Umbilical cord (tissue), 1 donor: ENCODE measurements at regions not wholly inside any gene's neighbourhood (a gene's known extent, or its start where the extent isn't known, plus 50 kb on each side); places are given as distances from the start of the nearest gene placed in this dataset.
"Not testable (repeated sequence)": the region's sequence is repeated elsewhere in the genome, so short reads cannot be mapped to it uniquely, and the experiment has no call there.

Source experiments
- DNase-seq: peaks from one replicate; pipeline ENCODE4 v3.0.0-alpha.2; 2015; ENCODE audit warnings: low spot score

- no peak for DNase-seq
Observed at GRCh38 chr5:174483411-174483810, 241.0 kb upstream of the MSX2 start.

- DNase-seq = no peak
Observed at GRCh38 chr5:174489215-174489614, 235.2 kb upstream of the MSX2 start.

- no peak for DNase-seq
Observed at GRCh38 chr5:174489920-174490597, 234.3 kb upstream of the MSX2 start.

DNA sequence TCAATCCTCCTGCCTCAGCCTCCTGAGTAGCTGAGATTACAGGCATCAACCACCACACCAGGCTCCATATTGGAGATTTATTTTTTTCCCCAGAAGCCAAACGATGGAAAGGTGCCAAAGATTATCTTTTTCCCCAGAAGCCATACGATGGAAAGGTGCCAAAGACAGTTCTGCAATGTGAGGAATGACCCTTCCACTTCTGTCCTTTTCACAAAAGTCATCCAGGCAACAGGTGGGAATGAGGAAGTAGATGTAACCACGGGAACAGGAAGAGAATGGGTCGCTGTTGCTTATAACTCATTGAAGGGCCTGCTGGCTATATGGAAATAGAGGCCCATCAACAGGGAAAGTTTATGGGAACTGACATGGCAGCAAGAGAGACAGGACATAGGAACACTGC is 233.7 kb upstream of the MSX2 start:
- no peak for DNase-seq

DNA sequence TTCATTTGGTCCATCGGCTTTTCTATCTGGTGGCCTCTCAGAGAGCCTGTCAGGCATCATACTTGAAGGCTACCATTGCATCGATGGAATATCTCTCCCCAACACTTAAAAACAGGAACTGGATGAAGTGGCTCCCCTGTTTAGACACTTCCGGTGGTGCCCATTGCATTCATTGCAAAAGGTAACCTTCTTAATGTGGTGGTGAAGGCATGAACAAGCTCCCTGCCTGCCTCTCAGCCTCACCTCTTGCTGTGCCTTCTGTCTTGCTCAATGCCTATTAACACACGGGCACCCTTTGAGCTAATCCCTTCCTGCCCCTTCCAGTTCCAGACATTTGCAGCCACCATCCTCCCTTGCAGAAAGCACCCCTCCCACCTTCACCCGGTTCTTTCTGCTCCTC is 233.1 kb upstream of the MSX2 start:
- DNase-seq = no peak

DNA sequence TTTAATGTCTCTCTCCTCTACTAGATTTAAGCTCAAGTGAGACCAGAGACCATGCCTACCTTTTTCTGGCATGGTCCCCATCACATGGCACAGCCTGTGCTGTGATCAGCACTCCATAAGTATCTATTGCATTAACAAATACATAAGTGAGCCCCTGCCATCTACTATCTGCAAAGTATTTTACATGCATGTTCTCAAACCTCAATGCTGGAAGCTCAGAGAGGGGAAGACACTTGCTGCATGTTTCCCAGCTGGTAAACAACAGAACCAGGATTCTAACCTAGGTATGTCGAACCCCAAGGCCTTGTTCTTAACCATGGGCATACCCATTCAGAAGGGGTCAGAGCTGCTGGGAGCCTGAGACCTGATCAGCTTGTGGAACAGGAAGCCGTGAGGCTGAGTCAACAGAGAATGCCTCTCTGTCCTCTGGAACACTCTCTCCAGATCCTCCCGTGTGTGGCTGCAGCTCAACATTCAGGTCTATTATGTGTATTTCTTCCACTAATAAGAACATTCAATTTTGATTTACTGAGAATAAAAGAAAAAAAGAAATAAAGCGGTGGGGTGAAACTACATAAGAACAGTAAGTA is 232.5 kb upstream of the MSX2 start:
- DNase-seq = no peak

DNA sequence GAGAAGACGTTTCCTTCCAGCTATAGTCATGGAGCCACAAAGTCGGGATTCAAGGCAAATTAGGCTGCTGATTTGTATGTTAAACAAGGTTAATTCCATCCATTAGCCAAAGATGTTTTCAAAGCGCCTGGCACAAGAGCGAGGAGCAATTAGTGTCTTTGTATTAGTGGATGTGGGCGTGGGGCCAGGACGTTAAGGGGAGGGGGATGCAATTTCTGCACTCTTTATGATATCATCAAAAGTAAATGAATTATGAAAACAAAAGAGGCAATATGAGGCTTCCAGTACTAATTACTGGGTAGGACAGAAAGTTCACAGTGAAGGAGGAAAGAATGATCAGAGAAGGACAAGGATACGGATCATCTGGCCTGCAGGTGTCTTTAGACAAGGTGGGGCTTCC is 230.9 kb upstream of the MSX2 start:
- no peak for DNase-seq

DNA sequence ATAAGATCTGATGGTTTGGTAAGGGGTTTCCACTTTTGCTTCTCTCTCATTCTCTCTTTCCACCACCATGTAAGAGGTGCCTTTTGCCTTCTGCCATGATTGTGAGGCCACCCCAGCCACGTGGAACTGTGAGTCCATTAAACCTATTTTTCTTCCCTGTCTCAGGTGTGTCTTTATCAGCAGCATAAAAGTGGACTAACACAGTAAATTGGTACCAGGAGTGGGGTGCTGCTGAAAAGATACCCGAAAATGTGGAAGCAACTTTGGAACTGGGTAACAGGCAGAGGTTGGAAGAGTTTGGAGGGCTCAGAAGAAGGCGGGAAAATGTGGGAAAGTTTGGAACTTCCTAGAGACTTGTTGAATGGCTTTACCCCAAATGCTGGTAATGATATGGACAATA is 226.4 kb upstream of the MSX2 start:
- DNase-seq = not testable (repeated sequence)

- not testable (repeated sequence) for DNase-seq
Observed at GRCh38 chr5:174498575-174498974, 225.8 kb upstream of the MSX2 start.

GRCh38 chr5:174500636-174501035 is 223.7 kb upstream of the MSX2 start:
- DNase-seq = no peak

DNA sequence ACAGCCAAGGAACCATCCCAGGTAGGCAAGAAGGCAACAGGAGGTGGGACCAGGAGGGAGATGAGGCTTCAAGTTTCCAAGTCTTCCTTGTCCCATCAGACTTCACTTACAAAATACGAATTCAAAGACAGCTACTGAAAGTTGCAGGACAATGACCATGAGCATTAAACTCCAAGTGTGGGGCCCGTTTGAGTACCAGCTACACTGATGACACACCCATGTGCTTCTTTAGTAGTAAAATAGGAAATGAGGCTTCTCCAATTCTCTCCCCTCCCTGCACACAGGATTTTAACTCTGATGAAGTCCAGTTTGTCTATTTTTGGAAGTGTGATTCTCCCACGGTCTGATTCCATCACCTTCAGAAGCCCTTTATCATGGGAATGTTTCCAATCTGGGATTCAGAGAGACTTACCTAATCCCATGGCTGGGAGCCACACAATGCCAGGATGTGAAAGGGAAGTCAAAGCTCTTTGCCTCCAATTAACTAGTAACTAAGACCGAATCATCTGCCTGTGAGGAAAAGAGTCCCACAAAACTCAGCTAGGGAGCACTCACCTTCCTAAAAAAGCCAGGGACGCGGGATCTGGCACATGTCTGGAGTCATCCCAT is 222.8 kb upstream of the MSX2 start:
- no peak for DNase-seq

- no peak for DNase-seq
Observed at GRCh38 chr5:174503086-174503460, 221.3 kb upstream of the MSX2 start.

DNA sequence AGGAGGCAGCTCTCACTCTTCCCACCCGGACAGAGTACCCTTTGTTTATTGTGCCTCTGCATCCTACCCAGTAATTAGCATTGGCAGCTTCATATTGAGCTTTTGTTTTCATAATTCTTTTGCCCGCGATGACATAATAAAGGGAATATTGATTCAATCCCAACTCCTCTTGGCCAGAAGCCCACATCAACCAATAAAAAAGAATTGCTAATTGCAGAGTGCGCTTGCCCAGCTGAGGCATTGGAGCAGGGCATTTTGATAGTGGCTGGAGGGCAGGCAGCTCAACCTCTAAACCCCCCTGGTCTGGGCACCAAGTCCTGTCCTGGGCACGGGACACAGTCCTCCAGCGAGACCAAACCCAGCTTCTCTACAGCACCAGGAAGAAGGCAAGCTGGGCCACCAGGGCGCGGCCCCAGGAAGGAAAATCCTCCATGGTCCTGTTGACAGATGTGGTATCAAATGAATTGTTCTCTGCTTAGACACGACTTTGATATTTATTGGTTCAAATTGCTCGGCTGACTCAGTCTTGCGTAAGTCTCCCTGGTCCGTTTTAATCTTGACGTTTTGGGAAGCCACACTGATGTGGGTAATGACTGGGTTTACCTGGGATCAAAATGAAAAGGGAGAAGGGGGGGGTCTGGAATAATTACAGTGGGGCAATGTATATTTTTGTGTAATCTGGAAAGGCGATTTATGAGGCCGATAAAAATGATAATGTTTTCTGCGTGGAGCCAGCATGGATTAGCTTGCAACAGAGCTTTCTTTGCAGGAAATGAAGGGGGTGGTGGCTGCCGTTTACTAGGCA is 220.7 kb upstream of the MSX2 start:
- peak; percentile 81 for DNase-seq

GRCh38 chr5:174504266-174504726 is 220.1 kb upstream of the MSX2 start:
- DNase-seq = peak; percentile 31

- no peak for DNase-seq
Observed at GRCh38 chr5:174505621-174506020, 218.8 kb upstream of the MSX2 start.

GRCh38 chr5:174510782-174511453 is 213.5 kb upstream of the MSX2 start:
- DNase-seq = not testable (repeated sequence)

DNA sequence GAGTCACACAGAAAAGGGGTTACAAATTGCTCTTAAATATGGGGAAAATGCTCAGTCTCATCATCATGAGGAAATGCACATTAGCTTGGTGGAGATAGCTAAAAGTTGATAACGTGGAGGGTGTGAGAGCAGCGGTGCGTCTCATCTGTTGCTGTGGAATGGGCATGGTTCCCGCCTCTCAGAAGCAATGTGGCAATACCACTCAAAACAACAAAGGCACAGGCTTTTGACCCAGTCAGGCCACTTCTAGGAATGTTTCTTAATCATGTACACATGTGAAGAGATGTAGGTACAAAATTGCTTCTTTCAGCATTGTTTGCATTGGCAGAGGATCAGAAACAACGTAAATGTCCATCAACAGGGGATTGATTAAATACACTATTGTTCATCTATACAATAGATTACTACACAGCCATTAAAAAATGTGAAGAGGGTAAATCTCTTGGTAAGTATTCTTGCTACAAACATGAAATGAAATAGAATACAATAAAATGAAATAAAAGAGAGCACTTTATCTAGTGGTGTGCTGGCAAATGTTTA is 212.6 kb upstream of the MSX2 start:
- DNase-seq = no peak

GRCh38 chr5:174514325-174514724 is 210.1 kb upstream of the MSX2 start:
- no peak for DNase-seq

DNA sequence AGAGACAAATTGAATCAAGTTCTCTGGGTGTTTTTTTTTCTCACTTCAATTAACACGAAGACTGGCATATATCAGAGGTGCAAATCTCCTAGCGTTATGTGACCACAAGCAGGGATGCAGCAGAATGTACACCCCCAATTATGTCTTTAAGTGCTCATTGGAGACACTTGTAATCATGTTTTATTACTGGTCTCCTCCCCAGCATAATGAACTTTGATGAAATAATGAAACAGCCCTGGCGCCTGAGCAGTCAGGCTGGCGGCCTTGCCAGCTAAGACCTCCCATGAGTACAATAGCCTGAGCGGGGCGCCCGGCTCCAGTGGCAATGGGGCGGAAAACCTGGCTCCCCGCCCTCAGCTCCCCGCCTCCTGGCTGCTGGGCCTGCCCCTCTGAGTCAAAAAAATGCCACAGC is 209.4 kb upstream of the MSX2 start:
- DNase-seq = no peak

DNA sequence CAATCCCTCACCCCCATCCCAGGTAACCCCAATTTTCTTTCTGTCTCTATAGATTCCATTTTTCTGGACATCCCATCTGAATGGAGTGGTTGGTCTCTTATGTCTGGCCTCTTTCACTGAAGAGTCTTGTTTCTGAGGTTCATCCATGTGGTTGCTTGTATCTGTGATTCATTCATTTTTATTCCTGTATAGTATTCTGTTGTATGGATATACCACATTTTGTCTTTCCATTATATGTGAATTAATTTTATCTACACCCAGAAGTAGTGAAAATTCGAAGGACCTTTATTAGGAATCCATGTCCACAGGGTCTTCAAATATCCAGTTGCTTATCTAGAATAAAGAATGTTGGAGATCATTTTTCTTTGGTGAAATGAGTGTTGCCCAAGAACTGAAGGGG is 207.6 kb upstream of the MSX2 start:
- no peak for DNase-seq

DNA sequence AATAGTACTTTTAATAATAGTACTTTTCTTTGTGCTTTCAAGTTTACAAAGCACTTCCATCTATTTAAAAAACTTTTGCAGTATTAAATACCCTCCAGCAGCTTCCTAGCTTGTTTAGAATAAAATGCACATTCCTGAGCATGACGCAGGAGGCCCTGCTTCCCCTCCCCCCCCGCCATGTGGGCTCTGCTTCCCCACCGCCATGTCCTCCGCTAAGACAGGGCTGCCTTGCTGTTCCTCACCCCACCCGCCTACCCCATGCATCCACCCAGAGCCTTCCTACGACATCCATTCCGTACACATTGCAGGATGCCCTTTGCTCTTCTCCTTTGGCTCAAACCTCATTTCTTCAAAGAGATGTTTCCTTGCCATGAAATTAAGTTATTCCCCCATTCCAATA is 205.9 kb upstream of the MSX2 start:
- no peak for DNase-seq
